ENCODE measurements at regions not wholly inside any gene's neighbourhood (a gene's known extent, or its start where the extent isn't known, plus 50 kb on each side); places are given as distances from the start of the nearest gene placed in this dataset.

GRCh38 chr11:103733889-103734288, 302.6 kb upstream of the DDI1 start:
- TF ChIP-seq POLR2A (IDR thresholded peaks at IDR 0.05; ENCODE audit: low read depth, low read length) (no peak), TAF1 (IDR thresholded peaks at IDR 0.05; ENCODE audit: borderline replicate concordance, low read depth, low read length) (no peak)

Measured in GM12892 (cell line).